Endothelial cell of umbilical vein (primary cell): ENCODE measurements at regions not wholly inside any gene's neighbourhood (a gene's known extent, or its start where the extent isn't known, plus 50 kb on each side); places are given as distances from the start of the nearest gene placed in this dataset.

Experiments used
- BruUV-seq: library from RNA; stranded (reverse); fragments of 400-500 nt; replicated peaks from 2 replicates; lab custom pipeline; 2021; lab: Mats Ljungman, UMichigan
- CTCF ChIA-PET: fragments of 300-600, 350-600 bp; sonication (Branson Sonifier 250); formaldehyde crosslinking; loops from one replicate; lab custom pipeline; 2021; ENCODE audit warnings: antibody characterized with exemption, inconsistent platforms; lab: Charles Lee
- POLR2A ChIA-PET: fragments of 300-600, 350-600 bp; sonication (Branson Sonifier 250); formaldehyde crosslinking; loops from one replicate; lab custom pipeline; 2021; ENCODE audit warnings: antibody characterized with exemption, inconsistent platforms; lab: Charles Lee
- DNase-seq: peaks from one replicate; pipeline ENCODE4 v3.0.0-alpha.2; 2011; ENCODE audit warnings: low read depth, low spot score
- FAIRE-seq: peaks from 2 replicates; lab custom pipeline; 2011; peaks lifted over from hg19 to GRCh38; lab: Jason Lieb, UNC
- H2AFZ ChIP-seq: 2 replicates; pipeline ENCODE4 v1.6.0; 2012; ENCODE audit warnings: low read depth, low read length, control low read depth, inconsistent platforms
- H3K27ac ChIP-seq: 2 replicates; pipeline ENCODE4 v1.5.1; 2011; ENCODE audit warnings: low read depth, mild to moderate bottlenecking, control low read depth, low read length, moderate library complexity; ENCODE audit not compliant: insufficient read depth
- H3K27me3 ChIP-seq, 2 experiments: 2 replicates each; pipeline versions ENCODE4 v1.6.0 to v1.6.1; 2011; ENCODE audit warnings: low read length in 2 of 2, mixed read lengths in 1 of 2; ENCODE audit not compliant: control insufficient read depth in 2 of 2, insufficient read depth in 2 of 2
- H3K36me3 ChIP-seq, 2 experiments: 2 replicates in 1 of 2; 3 replicates in 1 of 2; pipeline ENCODE4 v1.5.1; 2011; ENCODE audit warnings: low read length in 2 of 2, mild to moderate bottlenecking in 1 of 2, moderate library complexity in 1 of 2; ENCODE audit not compliant: control insufficient read depth in 2 of 2, insufficient read depth in 2 of 2; ENCODE audit errors: extremely low read depth in 1 of 2
- H3K4me1 ChIP-seq: 3 replicates; pipeline ENCODE4 v1.5.1; 2011; ENCODE audit warnings: mild to moderate bottlenecking, low read length; ENCODE audit not compliant: control insufficient read depth, insufficient read depth; ENCODE audit errors: extremely low read depth
- H3K4me2 ChIP-seq: 2 replicates; pipeline ENCODE4 v1.6.1; 2011; ENCODE audit warnings: low read length, control low read depth, mixed read lengths; ENCODE audit not compliant: insufficient read depth
- H3K4me3 ChIP-seq, 3 experiments: fragments of 200-600 bp in 1 of 3; sonication (generic), shearing (Covaris generic) in 1 of 3; replicated peaks in 1 of 3; 2 replicates each; pipeline ENCODE4 v1.5.1; 2011 to 2016; ENCODE audit warnings: control low read depth in 3 of 3, low read length in 3 of 3, mild to moderate bottlenecking in 2 of 3, inconsistent platforms in 1 of 3, low read depth in 1 of 3, moderate library complexity in 1 of 3; ENCODE audit not compliant: insufficient read depth in 1 of 3
- H3K79me2 ChIP-seq: 2 replicates; pipeline ENCODE4 v1.6.0; 2012; ENCODE audit warnings: low read length, inconsistent platforms; ENCODE audit not compliant: control insufficient read depth, insufficient read depth
- H3K9ac ChIP-seq: replicated peaks from 2 replicates; pipeline ENCODE3; 2011; ENCODE audit warnings: low read length, control low read depth; ENCODE audit not compliant: insufficient read depth; ENCODE audit errors: extremely low read depth
- H3K9me1 ChIP-seq: replicated peaks from 3 replicates; pipeline ENCODE4 v1.6.0; 2011; ENCODE audit warnings: mild to moderate bottlenecking, low read length; ENCODE audit not compliant: control insufficient read depth, insufficient read depth; ENCODE audit errors: extremely low read depth
- H3K9me3 ChIP-seq: replicated peaks from 2 replicates; pipeline ENCODE4 v1.5.1; 2012; ENCODE audit warnings: low read length, inconsistent platforms; ENCODE audit not compliant: control insufficient read depth, insufficient read depth
- H4K20me1 ChIP-seq: replicated peaks from 2 replicates; pipeline ENCODE3; 2011; ENCODE audit warnings: mild to moderate bottlenecking, low read length; ENCODE audit not compliant: control insufficient read depth, insufficient read depth; ENCODE audit errors: extremely low read depth
- CTCF ChIP-seq, 2 donors: IDR thresholded peaks; 1 replicate in 1 of 2; 2 replicates in 1 of 2; pipeline ENCODE4 v1.5.1; 2011; ENCODE audit warnings: low read length in 2 of 2, mild to moderate bottlenecking in 2 of 2, moderate library complexity in 2 of 2, control low read depth in 1 of 2, inconsistent platforms in 1 of 2, low read depth in 1 of 2; ENCODE audit not compliant: insufficient read depth in 1 of 2; ENCODE audit errors: extremely low read depth in 1 of 2
- EZH2 ChIP-seq: IDR thresholded peaks from 2 replicates; pipeline ENCODE4 v1.6.1; 2012; ENCODE audit warnings: borderline replicate concordance, low read depth, mild to moderate bottlenecking, moderate library complexity, low read length, inconsistent platforms; ENCODE audit not compliant: severe bottlenecking
- FOS ChIP-seq: IDR thresholded peaks from 2 replicates; pipeline ENCODE4 v1.6.1; 2011; ENCODE audit warnings: mild to moderate bottlenecking, low read length, moderate library complexity, borderline replicate concordance; ENCODE audit not compliant: insufficient read depth
- GATA2 ChIP-seq: IDR thresholded peaks from 2 replicates; pipeline ENCODE4 v1.7.0; 2011; ENCODE audit warnings: low read depth, mild to moderate bottlenecking, moderate library complexity, mixed read lengths, low read length; ENCODE audit not compliant: insufficient read length, insufficient read depth
- JUN ChIP-seq: IDR thresholded peaks from 2 replicates; pipeline ENCODE4 v1.6.1; 2011; ENCODE audit warnings: borderline replicate concordance, low read depth; ENCODE audit not compliant: insufficient read length, insufficient read depth
- MAX ChIP-seq: IDR thresholded peaks from 2 replicates; pipeline ENCODE4 v1.6.1; 2011; ENCODE audit not compliant: insufficient read depth, insufficient read length
- MYC ChIP-seq: IDR thresholded peaks from one replicate; pipeline ENCODE4 v1.6.1; 2011; ENCODE audit warnings: mild to moderate bottlenecking, low read depth, low read length
- POLR2A ChIP-seq: IDR thresholded peaks from 2 replicates; pipeline ENCODE4 v1.6.1; 2012; ENCODE audit warnings: low read depth, mild to moderate bottlenecking, control low read depth, low read length
- POLR2AphosphoS5 ChIP-seq: IDR thresholded peaks from 2 replicates; pipeline ENCODE4 v1.6.1; 2012; ENCODE audit warnings: low read depth, mild to moderate bottlenecking, control low read depth, low read length, moderate library complexity; ENCODE audit not compliant: insufficient read depth
- dilution Hi-C: fragments of 300-500 bp; cut with MboI; formaldehyde crosslinking; loops from one replicate; pipeline ENCODE4 v1.15.0; 2019; ENCODE audit warnings: low sequenced_read_pairs; ENCODE audit not compliant: extremely low pct_ligation_motif_present
- intact Hi-C: fragments of 100-400 bp; cut with micrococcal nuclease; formaldehyde crosslinking; loops from one replicate; pipeline ENCODE4 v1.10.0; 2022

GRCh38 chr6:168229368-168229752 is 90.2 kb downstream of the DACT2 start:
- no peak overlapping the region for H3K27ac ChIP-seq
- intact Hi-C loops (no loop called here), dilution Hi-C loops (no loop called here)
- no peak overlapping the region for H3K4me3 ChIP-seq
- no peak for TF ChIP-seq FOS
- no peak for TF ChIP-seq EZH2
- H3K27me3 ChIP-seq = no peaks in the 10 kb centered on the region
- no peaks in the 10 kb centered on the region for H3K9me3 ChIP-seq
- no peaks in the 10 kb centered on the region for H3K9me1 ChIP-seq
- H2AFZ ChIP-seq = no peak overlapping the region
- DNase-seq = no peak
- no peaks in the 10 kb centered on the region for H3K36me3 ChIP-seq
- no peak for FAIRE-seq
- CTCF ChIA-PET = no interaction called here
- POLR2A ChIA-PET = no interaction called here
- no peak overlapping the region for H3K4me2 ChIP-seq
- no peak overlapping the region for H3K9ac ChIP-seq
- BruUV-seq = no TSS peak
- H3K4me1 ChIP-seq = no peaks in the 10 kb centered on the region
- no peaks in the 10 kb centered on the region for H4K20me1 ChIP-seq
- H3K79me2 ChIP-seq = no peaks in the 10 kb centered on the region

- CTCF ChIA-PET = no interaction called here
Measured at GRCh38 chr6:168228676-168229367, 90.8 kb downstream of the DACT2 start.

More at GRCh38 chr6:168228676-168229367, 90.8 kb downstream of the DACT2 start:
- no peak for DNase-seq
- no peaks in the 10 kb centered on the region for H3K4me1 ChIP-seq
- no peak overlapping the region for H3K4me3 ChIP-seq
- no peaks in the 10 kb centered on the region for H3K79me2 ChIP-seq
- H3K9ac ChIP-seq = no peak overlapping the region
- dilution Hi-C loops (no loop called here), intact Hi-C loops (no loop called here)
- no peaks in the 10 kb centered on the region for H4K20me1 ChIP-seq
- H3K27ac ChIP-seq = no peak overlapping the region
- no peaks in the 10 kb centered on the region for H3K36me3 ChIP-seq
- H3K9me3 ChIP-seq = no peaks in the 10 kb centered on the region
- TF ChIP-seq CTCF (IDR thresholded peaks at IDR 0.05; ENCODE audit: extremely low read depth in 1 of 2, insufficient read depth in 1 of 2, low read depth in 1 of 2, low read length in 2 of 2) = no peak
- TF ChIP-seq MAX = no peak
- TF ChIP-seq POLR2A = no peak
- no peak for TF ChIP-seq JUN
- TF ChIP-seq GATA2 = no peak
- TF ChIP-seq POLR2AphosphoS5 = no peak
- TF ChIP-seq EZH2 = no peak
- TF ChIP-seq FOS = no peak
- TF ChIP-seq MYC = no peak
- H3K4me2 ChIP-seq = no peak overlapping the region
- H3K27me3 ChIP-seq = no peaks in the 10 kb centered on the region
- no peak for FAIRE-seq
- H3K9me1 ChIP-seq = no peaks in the 10 kb centered on the region
- POLR2A ChIA-PET = no interaction called here
- BruUV-seq = no TSS peak
- no peak overlapping the region for H2AFZ ChIP-seq
